ENCODE measurements at regions not wholly inside any gene's neighbourhood (a gene's known extent, or its start where the extent isn't known, plus 50 kb on each side); places are given as distances from the start of the nearest gene placed in this dataset.

- 85% methylated on average over 4 of the region's 4 CpGs for WGBS (ENCODE audit: insufficient coverage, insufficient replicate concordance, low lambda C conversion rate, missing lambda C conversion rate)
- H4K20me1 ChIP-seq (ENCODE audit: control insufficient read depth, insufficient read depth): no peaks in the 10 kb centered on the region
- TF ChIP-seq ZBTB40 (IDR thresholded peaks at IDR 0.05; ENCODE audit: borderline replicate concordance): peak; percentile 56; the same call in 1 of the 2 replicates
- TF ChIP-seq BRCA1 (IDR thresholded peaks at IDR 0.05; ENCODE audit: low read depth, low read length): no peak
- no peak for TF ChIP-seq TBL1XR1 (IDR thresholded peaks at IDR 0.05; ENCODE audit: low read depth, low read length)
- no peak for TF ChIP-seq IKZF2 (IDR thresholded peaks at IDR 0.05)
- no peak for TF ChIP-seq SRF (IDR thresholded peaks at IDR 0.05; ENCODE audit: low read depth in 2 of 2, low read length in 2 of 2)
- no peaks in the 10 kb centered on the region for H3K27me3 ChIP-seq (replicated peaks in 1 of 2; ENCODE audit: control insufficient read depth in 2 of 2, insufficient read depth in 2 of 2, low read length in 1 of 2)
- intact Hi-C loops (cut with micrococcal nuclease; ENCODE audit: unreplicated experiment) (no loop called here), in situ Hi-C loops (cut with MboI) (no loop called here)
- H2AFZ ChIP-seq (ENCODE audit: control insufficient read depth, low read depth, low read length): no peak overlapping the region
- no peak overlapping the region for H3K4me2 ChIP-seq (ENCODE audit: control insufficient read depth, insufficient read depth)
- H3K4me3 ChIP-seq: no peak overlapping the region
- no peaks in the 10 kb centered on the region for H3K79me2 ChIP-seq (ENCODE audit: control insufficient read depth, insufficient read depth, low read length)
- RAD21 ChIA-PET (ENCODE audit: unreplicated experiment): interaction anchor here (1.4 kb wide), 1 partner anchor 9 kb away, joined by 3 read pairs; no protein-coding TSS in a partner anchor
- H3K9me3 ChIP-seq (replicated peaks; ENCODE audit: control insufficient read depth, insufficient read depth, low read length): no peaks in the 10 kb centered on the region
- BruUV-seq (replicated peaks): no TSS peak
- no peaks in the 10 kb centered on the region for H3K4me1 ChIP-seq (ENCODE audit: control insufficient read depth, insufficient read depth, low read length)
- ATAC-seq (no peak), DNase-seq (ENCODE audit: low read depth, low spot score) (no peak), FAIRE-seq (no peak)
- SMC1A ChIA-PET (ENCODE audit: uncharacterized antibody, unreplicated experiment): interaction anchor here (0.6 to 5.5 kb wide), 5 partner anchors 9 to 1068 kb away, joined by 3 to 33 read pairs (median 4); no protein-coding TSS in a partner anchor
- peaks cover 0 to 3% of the 10 kb centered on the region in 2 experiments; a peak in 2 of 4 replicates for H3K36me3 ChIP-seq (ENCODE audit: control insufficient read depth in 2 of 2, insufficient read depth in 2 of 2, low read length in 1 of 2)
- CTCF ChIA-PET: interaction anchor here (0.7 to 1.5 kb wide), 4 partner anchors 31 to 57 kb away, joined by 3 to 6 read pairs (median 4); no protein-coding TSS in a partner anchor
- no peak overlapping the region for H3K9ac ChIP-seq (ENCODE audit: control insufficient read depth, insufficient read depth, low read length)
- POLR2A ChIA-PET: interaction anchor here (0.6 to 1.4 kb wide), 4 partner anchors 8 to 43 kb away, joined by 3 to 7 read pairs (median 4); no protein-coding TSS in a partner anchor
- H3K27ac ChIP-seq (ENCODE audit: control insufficient read depth, insufficient read depth): no peak overlapping the region
Observed at GRCh38 chr6:138648127-138648526, 125.4 kb upstream of the CCDC28A start.

Data from GM12878 (cell line).